GM23338 (cell line): ENCODE measurements at regions not wholly inside any gene's neighbourhood (a gene's known extent, or its start where the extent isn't known, plus 50 kb on each side); places are given as distances from the start of the nearest gene placed in this dataset.
A peak's percentile ranks its signal among the peaks of the same experiment; 100 is the strongest.

Experiments
- ATAC-seq: fragments of 200-7000 bp; cut with Tn5 transposase; 3 replicates; pipeline ENCODE4 v1.9.1; 2020
- DNase-seq: peaks from one replicate; pipeline ENCODE4 v3.0.0-alpha.2; 2015; ENCODE audit warnings: low spot score
- H2AFZ ChIP-seq: fragments of 200-600 bp; sonication (generic); 2 replicates; pipeline ENCODE4 v1.8.0; 2016; ENCODE audit warnings: antibody characterized with exemption, mild to moderate bottlenecking, moderate library complexity
- H3F3A ChIP-seq: fragments of 200-600 bp; sonication (generic); replicated peaks from 2 replicates; pipeline ENCODE4 v1.8.0; 2017; ENCODE audit warnings: antibody characterized with exemption, mixed run types, low read depth
- H3K27ac ChIP-seq: fragments of 200-600 bp; sonication (generic); 2 replicates; pipeline ENCODE4 v1.6.1; 2016; ENCODE audit warnings: low read depth
- H3K27me3 ChIP-seq: fragments of 200-600 bp; sonication (generic); 2 replicates; pipeline ENCODE4 v1.8.0; 2016; ENCODE audit warnings: mild to moderate bottlenecking, mixed run types, moderate library complexity; ENCODE audit not compliant: insufficient read depth
- H3K36me3 ChIP-seq: fragments of 200-600 bp; sonication (generic); 2 replicates; pipeline ENCODE4 v1.8.0; 2016; ENCODE audit warnings: mild to moderate bottlenecking; ENCODE audit not compliant: insufficient read depth
- H3K4me1 ChIP-seq: fragments of 200-600 bp; sonication (generic); 2 replicates; pipeline ENCODE4 v1.8.0; 2016; ENCODE audit warnings: mild to moderate bottlenecking, moderate library complexity; ENCODE audit not compliant: insufficient read depth
- H3K4me2 ChIP-seq: fragments of 200-600 bp; sonication (generic); 2 replicates; pipeline ENCODE4 v1.7.1; 2017; ENCODE audit warnings: mixed run types
- H3K4me3 ChIP-seq: fragments of 200-600 bp; sonication (generic); 2 replicates; pipeline ENCODE4 v1.6.1; 2016; ENCODE audit warnings: mixed run types
- H3K79me2 ChIP-seq: fragments of 200-600 bp; sonication (generic); replicated peaks from 2 replicates; pipeline ENCODE4 v1.8.0; 2017; ENCODE audit warnings: mild to moderate bottlenecking; ENCODE audit not compliant: insufficient read depth
- H3K9me2 ChIP-seq: fragments of 200-600 bp; sonication (generic); 2 replicates; pipeline ENCODE4 v1.8.0; 2017; ENCODE audit not compliant: insufficient read depth
- H4K20me1 ChIP-seq: fragments of 200-600 bp; sonication (generic); replicated peaks from 2 replicates; pipeline ENCODE4 v1.8.0; 2017; ENCODE audit warnings: mild to moderate bottlenecking; ENCODE audit not compliant: insufficient read depth
- H3K27ac Mint-ChIP-seq: 2 replicates; pipeline ENCODE4 v1.8.0; 2020; ENCODE audit warnings: inconsistent platforms, mild to moderate bottlenecking, moderate library complexity, mixed read lengths
- H3K27me3 Mint-ChIP-seq: 3 replicates; pipeline ENCODE4 v1.8.0; 2022; ENCODE audit warnings: low read depth, mild to moderate bottlenecking, moderate library complexity, mixed read lengths, inconsistent platforms; ENCODE audit not compliant: insufficient read depth, poor library complexity
- H3K36me3 Mint-ChIP-seq: 3 replicates; pipeline ENCODE4 v1.8.0; 2021; ENCODE audit warnings: low read depth, mild to moderate bottlenecking, inconsistent platforms, moderate library complexity, mixed read lengths
- H3K4me1 Mint-ChIP-seq: 3 replicates; pipeline ENCODE4 v1.8.0; 2020; ENCODE audit warnings: mild to moderate bottlenecking, inconsistent platforms, mixed read lengths
- H3K4me3 Mint-ChIP-seq: 3 replicates; pipeline ENCODE4 v1.8.0; 2021; ENCODE audit warnings: moderate library complexity, mild to moderate bottlenecking, inconsistent platforms, mixed read lengths
- H3K9me3 Mint-ChIP-seq: 3 replicates; pipeline ENCODE4 v1.8.0; 2020; ENCODE audit warnings: moderate library complexity, mild to moderate bottlenecking, inconsistent platforms, mixed read lengths
- EZH2phosphoT487 ChIP-seq: fragments of 200-600 bp; sonication (generic); IDR thresholded peaks from one replicate; pipeline ENCODE4 v1.8.1; 2018; ENCODE audit warnings: antibody characterized with exemption; ENCODE audit not compliant: unreplicated experiment
- JUNB ChIP-seq: IDR thresholded peaks from one replicate; pipeline ENCODE4 v1.6.1; 2016; ENCODE audit warnings: antibody characterized with exemption; ENCODE audit not compliant: unreplicated experiment
- NANOG ChIP-seq: IDR thresholded peaks from 2 replicates; pipeline ENCODE4 v1.6.1; 2016; ENCODE audit warnings: antibody characterized with exemption, borderline replicate concordance
- STAT1 ChIP-seq: IDR thresholded peaks from one replicate; pipeline ENCODE4 v1.6.1; 2016; ENCODE audit warnings: antibody characterized with exemption; ENCODE audit not compliant: unreplicated experiment
- ZNF114 ChIP-seq: fragments of 250-450 bp; sonication (Bioruptor Pico); IDR thresholded peaks from 2 replicates; pipeline ENCODE4 v1.5.0; 2020; ENCODE audit warnings: mild to moderate bottlenecking, moderate library complexity
- ZNF331 ChIP-seq: fragments of 250-450 bp; sonication (Bioruptor Pico); IDR thresholded peaks from 2 replicates; pipeline ENCODE4 v1.5.0; 2020; ENCODE audit warnings: low read depth, mild to moderate bottlenecking, moderate library complexity
- TF ChIP-seq, protein P1 (sequence below): IDR thresholded peaks from 2 replicates; pipeline ENCODE4 v1.6.1; 2016; ENCODE audit warnings: antibody characterized with exemption
- TF ChIP-seq, protein P2 (sequence below): IDR thresholded peaks from one replicate; pipeline ENCODE4 v1.6.1; 2018; ENCODE audit warnings: antibody characterized with exemption; ENCODE audit not compliant: unreplicated experiment
- TF ChIP-seq, protein P3 (sequence below): fragments of 250-450 bp; sonication (Bioruptor Pico); IDR thresholded peaks from 2 replicates; pipeline ENCODE4 v1.5.0; 2020; ENCODE audit warnings: mild to moderate bottlenecking, moderate library complexity

DNA sequence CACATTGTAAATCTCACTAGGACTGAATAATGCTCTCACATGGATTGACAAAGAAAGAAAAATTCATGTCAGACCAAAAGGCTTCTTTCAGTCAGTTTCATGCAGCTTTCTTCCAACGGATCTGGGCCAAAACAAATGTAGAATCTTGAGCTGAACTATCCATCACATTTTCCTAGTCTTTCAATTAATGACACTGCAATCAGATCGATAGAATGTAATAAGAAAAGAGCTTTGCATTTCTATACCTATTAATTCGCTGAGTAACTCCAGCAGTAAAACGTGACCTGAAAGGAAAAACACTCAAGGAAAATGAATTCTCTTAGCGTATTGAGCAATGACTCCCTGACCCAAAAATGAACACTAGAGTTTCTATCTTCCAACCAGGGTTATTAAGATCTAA, 194.8 kb upstream of the BLID start:
- Histone ChIP-seq H3K79me2 (no peaks in the 10 kb centered on the region), H3K4me2 (no peak overlapping the region), H4K20me1 (no peaks in the 10 kb centered on the region), H3F3A (no peaks in the 10 kb centered on the region), H3K27ac (no peak overlapping the region), H3K4me1 (peaks cover 29% of the 10 kb centered on the region), H3K4me3 (no peak overlapping the region), H3K27me3 (no peaks in the 10 kb centered on the region), H3K36me3 (no peaks in the 10 kb centered on the region), H3K9me2 (no peaks in the 10 kb centered on the region), H2AFZ (no peak overlapping the region)
- ATAC-seq (no peak), DNase-seq (no peak)
- TF ChIP-seq ZNF114 (CRISPR knock-in tag), result no peak
- TF ChIP-seq, protein P1, sequence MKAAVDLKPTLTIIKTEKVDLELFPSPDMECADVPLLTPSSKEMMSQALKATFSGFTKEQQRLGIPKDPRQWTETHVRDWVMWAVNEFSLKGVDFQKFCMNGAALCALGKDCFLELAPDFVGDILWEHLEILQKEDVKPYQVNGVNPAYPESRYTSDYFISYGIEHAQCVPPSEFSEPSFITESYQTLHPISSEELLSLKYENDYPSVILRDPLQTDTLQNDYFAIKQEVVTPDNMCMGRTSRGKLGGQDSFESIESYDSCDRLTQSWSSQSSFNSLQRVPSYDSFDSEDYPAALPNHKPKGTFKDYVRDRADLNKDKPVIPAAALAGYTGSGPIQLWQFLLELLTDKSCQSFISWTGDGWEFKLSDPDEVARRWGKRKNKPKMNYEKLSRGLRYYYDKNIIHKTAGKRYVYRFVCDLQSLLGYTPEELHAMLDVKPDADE, result no peak
- H3K27ac Mint-ChIP-seq, result no peak overlapping the region
- no peaks in the 10 kb centered on the region for H3K36me3 Mint-ChIP-seq
- no peaks in the 10 kb centered on the region for H3K27me3 Mint-ChIP-seq
- H3K9me3 Mint-ChIP-seq, result no peaks in the 10 kb centered on the region
- H3K4me1 Mint-ChIP-seq, result peaks cover 46% of the 10 kb centered on the region
- H3K4me3 Mint-ChIP-seq, result no peak overlapping the region

DNA sequence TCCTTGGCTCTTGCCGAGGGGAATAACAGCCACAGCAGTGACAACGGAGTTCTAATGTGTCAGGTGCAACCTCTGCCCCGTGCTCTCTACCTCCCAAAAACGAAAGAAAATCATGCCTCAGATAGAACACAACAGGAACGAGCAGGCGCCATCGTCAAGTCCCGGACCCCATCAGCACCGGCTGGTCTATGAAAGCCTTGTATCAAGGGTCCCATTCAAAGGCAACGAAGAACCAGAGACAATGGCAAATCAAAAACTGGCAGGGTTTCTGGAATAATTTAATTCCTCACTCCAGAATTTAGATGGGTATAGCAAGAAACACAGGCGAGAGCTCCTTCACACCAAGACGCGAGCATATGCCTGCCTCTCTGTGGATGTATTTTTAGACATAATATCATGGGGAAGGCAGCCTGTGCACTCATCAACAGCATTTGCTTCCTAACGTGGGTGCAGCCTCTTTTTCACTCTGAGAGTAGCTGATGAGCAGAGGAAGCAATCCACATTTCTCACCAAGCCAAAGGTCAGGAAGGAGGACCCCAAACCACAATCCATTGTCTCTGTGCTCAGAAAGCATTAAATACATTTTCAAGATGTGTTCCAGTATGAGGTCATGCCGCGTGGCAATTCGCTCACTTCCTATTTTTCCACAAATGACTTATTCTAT, 193.4 kb upstream of the BLID start:
- no peaks in the 10 kb centered on the region for H3K79me2 ChIP-seq
- Mint-ChIP-seq H3K27ac (no peak overlapping the region), H3K27me3 (no peaks in the 10 kb centered on the region), H3K9me3 (no peaks in the 10 kb centered on the region), H3K4me1 (peaks cover 53% of the 10 kb centered on the region), H3K4me3 (no peak overlapping the region), H3K36me3 (no peaks in the 10 kb centered on the region)
- no peaks in the 10 kb centered on the region for H3F3A ChIP-seq
- no peaks in the 10 kb centered on the region for H4K20me1 ChIP-seq
- peaks cover 37% of the 10 kb centered on the region for H3K4me1 ChIP-seq
- peak overlapping the region; percentile 70 for H2AFZ ChIP-seq
- no peaks in the 10 kb centered on the region for H3K36me3 ChIP-seq
- H3K9me2 ChIP-seq, result no peaks in the 10 kb centered on the region
- no peak overlapping the region for H3K27ac ChIP-seq
- DNase-seq, result no peak
- no peaks in the 10 kb centered on the region for H3K27me3 ChIP-seq
- H3K4me3 ChIP-seq, result no peak overlapping the region
- ATAC-seq, result peak; percentile 39
- H3K4me2 ChIP-seq, result no peak overlapping the region
- TF ChIP-seq STAT1 (no peak), EZH2phosphoT487 (no peak), NANOG (no peak), JUNB (no peak), ZNF331 (no peak), ZNF114 (CRISPR knock-in tag) (no peak)
- TF ChIP-seq, protein P2, sequence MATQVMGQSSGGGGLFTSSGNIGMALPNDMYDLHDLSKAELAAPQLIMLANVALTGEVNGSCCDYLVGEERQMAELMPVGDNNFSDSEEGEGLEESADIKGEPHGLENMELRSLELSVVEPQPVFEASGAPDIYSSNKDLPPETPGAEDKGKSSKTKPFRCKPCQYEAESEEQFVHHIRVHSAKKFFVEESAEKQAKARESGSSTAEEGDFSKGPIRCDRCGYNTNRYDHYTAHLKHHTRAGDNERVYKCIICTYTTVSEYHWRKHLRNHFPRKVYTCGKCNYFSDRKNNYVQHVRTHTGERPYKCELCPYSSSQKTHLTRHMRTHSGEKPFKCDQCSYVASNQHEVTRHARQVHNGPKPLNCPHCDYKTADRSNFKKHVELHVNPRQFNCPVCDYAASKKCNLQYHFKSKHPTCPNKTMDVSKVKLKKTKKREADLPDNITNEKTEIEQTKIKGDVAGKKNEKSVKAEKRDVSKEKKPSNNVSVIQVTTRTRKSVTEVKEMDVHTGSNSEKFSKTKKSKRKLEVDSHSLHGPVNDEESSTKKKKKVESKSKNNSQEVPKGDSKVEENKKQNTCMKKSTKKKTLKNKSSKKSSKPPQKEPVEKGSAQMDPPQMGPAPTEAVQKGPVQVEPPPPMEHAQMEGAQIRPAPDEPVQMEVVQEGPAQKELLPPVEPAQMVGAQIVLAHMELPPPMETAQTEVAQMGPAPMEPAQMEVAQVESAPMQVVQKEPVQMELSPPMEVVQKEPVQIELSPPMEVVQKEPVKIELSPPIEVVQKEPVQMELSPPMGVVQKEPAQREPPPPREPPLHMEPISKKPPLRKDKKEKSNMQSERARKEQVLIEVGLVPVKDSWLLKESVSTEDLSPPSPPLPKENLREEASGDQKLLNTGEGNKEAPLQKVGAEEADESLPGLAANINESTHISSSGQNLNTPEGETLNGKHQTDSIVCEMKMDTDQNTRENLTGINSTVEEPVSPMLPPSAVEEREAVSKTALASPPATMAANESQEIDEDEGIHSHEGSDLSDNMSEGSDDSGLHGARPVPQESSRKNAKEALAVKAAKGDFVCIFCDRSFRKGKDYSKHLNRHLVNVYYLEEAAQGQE, result no peak
- TF ChIP-seq, protein P1, result no peak
- TF ChIP-seq, protein P3, sequence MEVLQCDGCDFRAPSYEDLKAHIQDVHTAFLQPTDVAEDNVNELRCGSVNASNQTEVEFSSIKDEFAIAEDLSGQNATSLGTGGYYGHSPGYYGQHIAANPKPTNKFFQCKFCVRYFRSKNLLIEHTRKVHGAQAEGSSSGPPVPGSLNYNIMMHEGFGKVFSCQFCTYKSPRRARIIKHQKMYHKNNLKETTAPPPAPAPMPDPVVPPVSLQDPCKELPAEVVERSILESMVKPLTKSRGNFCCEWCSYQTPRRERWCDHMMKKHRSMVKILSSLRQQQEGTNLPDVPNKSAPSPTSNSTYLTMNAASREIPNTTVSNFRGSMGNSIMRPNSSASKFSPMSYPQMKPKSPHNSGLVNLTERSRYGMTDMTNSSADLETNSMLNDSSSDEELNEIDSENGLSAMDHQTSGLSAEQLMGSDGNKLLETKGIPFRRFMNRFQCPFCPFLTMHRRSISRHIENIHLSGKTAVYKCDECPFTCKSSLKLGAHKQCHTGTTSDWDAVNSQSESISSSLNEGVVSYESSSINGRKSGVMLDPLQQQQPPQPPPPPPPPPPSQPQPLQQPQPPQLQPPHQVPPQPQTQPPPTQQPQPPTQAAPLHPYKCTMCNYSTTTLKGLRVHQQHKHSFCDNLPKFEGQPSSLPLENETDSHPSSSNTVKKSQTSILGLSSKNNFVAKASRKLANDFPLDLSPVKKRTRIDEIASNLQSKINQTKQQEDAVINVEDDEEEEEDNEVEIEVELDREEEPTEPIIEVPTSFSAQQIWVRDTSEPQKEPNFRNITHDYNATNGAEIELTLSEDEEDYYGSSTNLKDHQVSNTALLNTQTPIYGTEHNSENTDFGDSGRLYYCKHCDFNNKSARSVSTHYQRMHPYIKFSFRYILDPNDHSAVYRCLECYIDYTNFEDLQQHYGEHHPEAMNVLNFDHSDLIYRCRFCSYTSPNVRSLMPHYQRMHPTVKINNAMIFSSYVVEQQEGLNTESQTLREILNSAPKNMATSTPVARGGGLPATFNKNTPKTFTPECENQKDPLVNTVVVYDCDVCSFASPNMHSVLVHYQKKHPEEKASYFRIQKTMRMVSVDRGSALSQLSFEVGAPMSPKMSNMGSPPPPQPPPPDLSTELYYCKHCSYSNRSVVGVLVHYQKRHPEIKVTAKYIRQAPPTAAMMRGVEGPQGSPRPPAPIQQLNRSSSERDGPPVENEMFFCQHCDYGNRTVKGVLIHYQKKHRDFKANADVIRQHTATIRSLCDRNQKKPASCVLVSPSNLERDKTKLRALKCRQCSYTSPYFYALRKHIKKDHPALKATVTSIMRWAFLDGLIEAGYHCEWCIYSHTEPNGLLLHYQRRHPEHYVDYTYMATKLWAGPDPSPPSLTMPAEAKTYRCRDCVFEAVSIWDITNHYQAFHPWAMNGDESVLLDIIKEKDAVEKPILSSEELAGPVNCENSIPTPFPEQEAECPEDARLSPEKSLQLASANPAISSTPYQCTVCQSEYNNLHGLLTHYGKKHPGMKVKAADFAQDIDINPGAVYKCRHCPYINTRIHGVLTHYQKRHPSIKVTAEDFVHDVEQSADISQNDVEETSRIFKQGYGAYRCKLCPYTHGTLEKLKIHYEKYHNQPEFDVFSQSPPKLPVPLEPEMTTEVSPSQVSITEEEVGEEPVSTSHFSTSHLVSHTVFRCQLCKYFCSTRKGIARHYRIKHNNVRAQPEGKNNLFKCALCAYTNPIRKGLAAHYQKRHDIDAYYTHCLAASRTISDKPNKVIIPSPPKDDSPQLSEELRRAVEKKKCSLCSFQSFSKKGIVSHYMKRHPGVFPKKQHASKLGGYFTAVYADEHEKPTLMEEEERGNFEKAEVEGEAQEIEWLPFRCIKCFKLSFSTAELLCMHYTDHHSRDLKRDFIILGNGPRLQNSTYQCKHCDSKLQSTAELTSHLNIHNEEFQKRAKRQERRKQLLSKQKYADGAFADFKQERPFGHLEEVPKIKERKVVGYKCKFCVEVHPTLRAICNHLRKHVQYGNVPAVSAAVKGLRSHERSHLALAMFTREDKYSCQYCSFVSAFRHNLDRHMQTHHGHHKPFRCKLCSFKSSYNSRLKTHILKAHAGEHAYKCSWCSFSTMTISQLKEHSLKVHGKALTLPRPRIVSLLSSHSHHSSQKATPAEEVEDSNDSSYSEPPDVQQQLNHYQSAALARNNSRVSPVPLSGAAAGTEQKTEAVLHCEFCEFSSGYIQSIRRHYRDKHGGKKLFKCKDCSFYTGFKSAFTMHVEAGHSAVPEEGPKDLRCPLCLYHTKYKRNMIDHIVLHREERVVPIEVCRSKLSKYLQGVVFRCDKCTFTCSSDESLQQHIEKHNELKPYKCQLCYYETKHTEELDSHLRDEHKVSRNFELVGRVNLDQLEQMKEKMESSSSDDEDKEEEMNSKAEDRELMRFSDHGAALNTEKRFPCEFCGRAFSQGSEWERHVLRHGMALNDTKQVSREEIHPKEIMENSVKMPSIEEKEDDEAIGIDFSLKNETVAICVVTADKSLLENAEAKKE, result no peak
